ENCODE measurements at regions not wholly inside any gene's neighbourhood (a gene's known extent, or its start where the extent isn't known, plus 50 kb on each side); places are given as distances from the start of the nearest gene placed in this dataset.

- POLR2A ChIA-PET: no interaction called here
- Histone ChIP-seq H3K27ac (ENCODE audit: extremely low read length, insufficient read depth, low read length) (no peak overlapping the region), H2AFZ (ENCODE audit: low read length) (no peak overlapping the region), H3K4me3 (replicated peaks in 1 of 3; ENCODE audit: insufficient read depth in 1 of 3, low read depth in 2 of 3, low read length in 3 of 3) (no peak overlapping the region), H3K4me1 (ENCODE audit: insufficient read depth, low read length) (no peaks in the 10 kb centered on the region), H3K9me3 (ENCODE audit: low read length) (no peaks in the 10 kb centered on the region), H3K27me3 (ENCODE audit: control insufficient read depth in 1 of 2, insufficient read depth in 2 of 2, low read length in 2 of 2) (no peaks in the 10 kb centered on the region), H3K36me3 (replicated peaks in 1 of 2; ENCODE audit: control insufficient read depth in 1 of 2, insufficient read depth in 2 of 2, low read length in 2 of 2) (no peaks in the 10 kb centered on the region), H3K4me2 (ENCODE audit: low read depth, low read length) (no peak overlapping the region), H3K9ac (ENCODE audit: insufficient read depth, low read depth, low read length) (no peak overlapping the region), H3K79me2 (ENCODE audit: insufficient read depth, low read length) (no peaks in the 10 kb centered on the region), H4K20me1 (ENCODE audit: insufficient read depth, low read length) (no peaks in the 10 kb centered on the region)
- in situ Hi-C loops (cut with HindIII; ENCODE audit: extremely low pct_ligation_motif_present, low pct_unique_long_range_greater_than_20kb) (no loop called here), intact Hi-C loops (cut with micrococcal nuclease; ENCODE audit: unreplicated experiment) (no loop called here)
- no TSS peak for BruUV-seq (replicated peaks)
- TF ChIP-seq BHLHE40 (IDR thresholded peaks at IDR 0.05; ENCODE audit: low read length) (no peak), ZNF691 (CRISPR knock-in tag; IDR thresholded peaks at IDR 0.05; ENCODE audit: borderline replicate concordance, low read depth) (no peak), MAFK (conservative IDR thresholded peaks at IDR 0.05 in 1 of 2, IDR thresholded peaks at IDR 0.05 in 1 of 2; ENCODE audit: low read length in 2 of 2) (peak; percentile 32 to 80; a peak in 3 of 4 replicates), MAFF (IDR thresholded peaks at IDR 0.05; ENCODE audit: low read depth, low read length) (peak; percentile 58)
- FAIRE-seq (no peak), ATAC-seq (no peak), DNase-seq (ENCODE audit: low spot score) (no peak)
- 0% methylated on average over 1 of the region's 1 CpG for WGBS (ENCODE audit: low lambda C conversion rate)
- CTCF ChIA-PET (ENCODE audit: low intra/inter-chr PET ratio, low total read pairs): no interaction called here
Observed at GRCh38 chr9:29394855-29395254, 1821.6 kb upstream of the C9orf72 start.

GRCh38 chr9:29397148-29397547 is 1823.9 kb upstream of the C9orf72 start:
- Histone ChIP-seq H3K4me3 (replicated peaks in 1 of 3; ENCODE audit: insufficient read depth in 1 of 3, low read depth in 2 of 3, low read length in 3 of 3) (no peak overlapping the region), H3K9me3 (ENCODE audit: low read length) (no peaks in the 10 kb centered on the region), H2AFZ (ENCODE audit: low read length) (no peak overlapping the region), H4K20me1 (ENCODE audit: insufficient read depth, low read length) (no peaks in the 10 kb centered on the region), H3K4me2 (ENCODE audit: low read depth, low read length) (no peak overlapping the region), H3K27me3 (ENCODE audit: control insufficient read depth in 1 of 2, insufficient read depth in 2 of 2, low read length in 2 of 2) (no peaks in the 10 kb centered on the region), H3K79me2 (ENCODE audit: insufficient read depth, low read length) (no peaks in the 10 kb centered on the region), H3K36me3 (replicated peaks in 1 of 2; ENCODE audit: control insufficient read depth in 1 of 2, insufficient read depth in 2 of 2, low read length in 2 of 2) (no peaks in the 10 kb centered on the region), H3K9ac (ENCODE audit: insufficient read depth, low read depth, low read length) (no peak overlapping the region), H3K27ac (ENCODE audit: extremely low read length, insufficient read depth, low read length) (no peak overlapping the region), H3K4me1 (ENCODE audit: insufficient read depth, low read length) (no peaks in the 10 kb centered on the region)
- BruUV-seq (replicated peaks): no TSS peak
- in situ Hi-C loops (cut with HindIII; ENCODE audit: extremely low pct_ligation_motif_present, low pct_unique_long_range_greater_than_20kb) (no loop called here), intact Hi-C loops (cut with micrococcal nuclease; ENCODE audit: unreplicated experiment) (no loop called here)
- FAIRE-seq (no peak), DNase-seq (ENCODE audit: low spot score) (no peak), ATAC-seq (no peak)
- TF ChIP-seq SNAI1 (CRISPR knock-in tag; IDR thresholded peaks at IDR 0.05; ENCODE audit: borderline replicate concordance) (no peak), ZNF576 (CRISPR knock-in tag; IDR thresholded peaks at IDR 0.05) (no peak), ZKSCAN5 (CRISPR knock-in tag; IDR thresholded peaks at IDR 0.05) (no peak)
- 15% methylated on average over 3 of the region's 3 CpGs for WGBS (ENCODE audit: low lambda C conversion rate)
- ChIA-PET POLR2A (no interaction called here), CTCF (ENCODE audit: low intra/inter-chr PET ratio, low total read pairs) (no interaction called here)
